A549 (cell line): ENCODE measurements at regions not wholly inside any gene's neighbourhood (a gene's known extent, or its start where the extent isn't known, plus 50 kb on each side); places are given as distances from the start of the nearest gene placed in this dataset.

Experiments used
- CHD2 ChIP-seq: fragments of 150-350 bp; IDR thresholded peaks from 2 replicates; pipeline ENCODE4 v1.6.1; 2014; ENCODE audit warnings: low read length; ENCODE audit not compliant: partially characterized antibody
- EHF ChIP-seq: fragments of 250-450 bp; sonication (Bioruptor Pico); IDR thresholded peaks from 2 replicates; pipeline ENCODE4 v1.5.0; 2020; ENCODE audit warnings: mild to moderate bottlenecking
- EP300 ChIP-seq, 2 experiments: fragments of >200 bp; sonication (Bioruptor Twin); formaldehyde crosslinking; IDR thresholded peaks; 2 replicates in 1 of 2; 3 replicates in 1 of 2; pipeline ENCODE4 v1.6.1; 2016 to 2017
- HDAC2 ChIP-seq: fragments of 200-600 bp; sonication (generic); IDR thresholded peaks from 2 replicates; pipeline ENCODE4 v1.6.1; 2016
- REST ChIP-seq: fragments of 200-600 bp; sonication (generic); IDR thresholded peaks from 2 replicates; pipeline ENCODE4 v1.6.1; 2016; ENCODE audit warnings: antibody characterized with exemption, mild to moderate bottlenecking, moderate library complexity
- TF ChIP-seq, protein P1 (sequence below): fragments of >200 bp; sonication (Bioruptor Twin); formaldehyde crosslinking; IDR thresholded peaks from 3 replicates; pipeline ENCODE4 v1.5.1; 2016

DNA sequence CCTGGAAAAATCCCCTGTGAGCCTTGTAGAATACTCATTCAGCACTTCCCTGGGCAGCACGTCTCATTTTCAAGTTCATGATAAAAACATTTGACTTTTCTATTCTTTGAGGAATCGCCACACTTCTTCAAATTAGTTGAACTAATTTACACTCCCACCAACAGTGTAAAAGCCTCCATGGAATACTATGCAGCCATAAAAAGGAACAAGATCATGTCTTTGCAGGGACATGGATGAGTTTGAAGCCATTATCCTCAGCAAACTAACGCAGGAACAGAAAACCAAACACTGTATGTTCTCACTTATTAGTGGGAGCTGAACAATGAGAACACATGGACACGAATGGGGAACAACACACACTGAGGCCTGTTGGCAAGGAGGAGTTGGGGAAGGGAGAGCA lies 102.0 kb upstream of the HEY2 start:
- TF ChIP-seq, protein P1, sequence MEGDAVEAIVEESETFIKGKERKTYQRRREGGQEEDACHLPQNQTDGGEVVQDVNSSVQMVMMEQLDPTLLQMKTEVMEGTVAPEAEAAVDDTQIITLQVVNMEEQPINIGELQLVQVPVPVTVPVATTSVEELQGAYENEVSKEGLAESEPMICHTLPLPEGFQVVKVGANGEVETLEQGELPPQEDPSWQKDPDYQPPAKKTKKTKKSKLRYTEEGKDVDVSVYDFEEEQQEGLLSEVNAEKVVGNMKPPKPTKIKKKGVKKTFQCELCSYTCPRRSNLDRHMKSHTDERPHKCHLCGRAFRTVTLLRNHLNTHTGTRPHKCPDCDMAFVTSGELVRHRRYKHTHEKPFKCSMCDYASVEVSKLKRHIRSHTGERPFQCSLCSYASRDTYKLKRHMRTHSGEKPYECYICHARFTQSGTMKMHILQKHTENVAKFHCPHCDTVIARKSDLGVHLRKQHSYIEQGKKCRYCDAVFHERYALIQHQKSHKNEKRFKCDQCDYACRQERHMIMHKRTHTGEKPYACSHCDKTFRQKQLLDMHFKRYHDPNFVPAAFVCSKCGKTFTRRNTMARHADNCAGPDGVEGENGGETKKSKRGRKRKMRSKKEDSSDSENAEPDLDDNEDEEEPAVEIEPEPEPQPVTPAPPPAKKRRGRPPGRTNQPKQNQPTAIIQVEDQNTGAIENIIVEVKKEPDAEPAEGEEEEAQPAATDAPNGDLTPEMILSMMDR, result no peak
- no peak for TF ChIP-seq HDAC2
- no peak for TF ChIP-seq EP300 (IDR thresholded peaks at IDR 0.05)
- TF ChIP-seq EHF (CRISPR knock-in tag), result no peak
- no peak for TF ChIP-seq CHD2
- TF ChIP-seq REST, result no peak
